ENCODE measurements at regions not wholly inside any gene's neighbourhood (a gene's known extent, or its start where the extent isn't known, plus 50 kb on each side); places are given as distances from the start of the nearest gene placed in this dataset.

- TF ChIP-seq CTCF (IDR thresholded peaks at IDR 0.05; ENCODE audit: borderline replicate concordance, insufficient read depth, low read depth, low read length): no peak
- H3K4me3 ChIP-seq (ENCODE audit: low read depth, low read length): no peak overlapping the region
These were observed 76.0 kb upstream of the MAGEB16 start for GRCh38 chrX:35722128-35722527.

- TF ChIP-seq CTCF (IDR thresholded peaks at IDR 0.05; ENCODE audit: borderline replicate concordance, insufficient read depth, low read depth, low read length): no peak
- no peak overlapping the region for H3K4me3 ChIP-seq (ENCODE audit: low read depth, low read length)
These were observed 72.0 kb upstream of the MAGEB16 start for GRCh38 chrX:35726176-35726575.

- no peak overlapping the region for H3K4me3 ChIP-seq (ENCODE audit: low read depth, low read length)
- no peak for TF ChIP-seq CTCF (IDR thresholded peaks at IDR 0.05; ENCODE audit: borderline replicate concordance, insufficient read depth, low read depth, low read length)
These were observed 69.7 kb upstream of the MAGEB16 start for GRCh38 chrX:35728481-35728880.

GRCh38 chrX:35733879-35734278 is 64.3 kb upstream of the MAGEB16 start:
- TF ChIP-seq CTCF (IDR thresholded peaks at IDR 0.05; ENCODE audit: borderline replicate concordance, insufficient read depth, low read depth, low read length): no peak
- no peak overlapping the region for H3K4me3 ChIP-seq (ENCODE audit: low read depth, low read length)

GRCh38 chrX:35741142-35741541 is 57.0 kb upstream of the MAGEB16 start:
- no peak overlapping the region for H3K4me3 ChIP-seq (ENCODE audit: low read depth, low read length)
- no peak for TF ChIP-seq CTCF (IDR thresholded peaks at IDR 0.05; ENCODE audit: borderline replicate concordance, insufficient read depth, low read depth, low read length)

- TF ChIP-seq CTCF (IDR thresholded peaks at IDR 0.05; ENCODE audit: borderline replicate concordance, insufficient read depth, low read depth, low read length): no peak
- no peak overlapping the region for H3K4me3 ChIP-seq (ENCODE audit: low read depth, low read length)
These were observed 54.8 kb upstream of the MAGEB16 start for GRCh38 chrX:35743331-35743730.
